GM19463 (cell line): ENCODE measurements at regions not wholly inside any gene's neighbourhood (a gene's known extent, or its start where the extent isn't known, plus 50 kb on each side); places are given as distances from the start of the nearest gene placed in this dataset.

Source experiments
- ATAC-seq: cut with Tn5 transposase; IDR thresholded peaks from one replicate; pipeline ENCODE4 v1.9.1; 2021; ENCODE audit warnings: mild to moderate bottlenecking, moderate library complexity; ENCODE audit not compliant: unreplicated experiment

DNA sequence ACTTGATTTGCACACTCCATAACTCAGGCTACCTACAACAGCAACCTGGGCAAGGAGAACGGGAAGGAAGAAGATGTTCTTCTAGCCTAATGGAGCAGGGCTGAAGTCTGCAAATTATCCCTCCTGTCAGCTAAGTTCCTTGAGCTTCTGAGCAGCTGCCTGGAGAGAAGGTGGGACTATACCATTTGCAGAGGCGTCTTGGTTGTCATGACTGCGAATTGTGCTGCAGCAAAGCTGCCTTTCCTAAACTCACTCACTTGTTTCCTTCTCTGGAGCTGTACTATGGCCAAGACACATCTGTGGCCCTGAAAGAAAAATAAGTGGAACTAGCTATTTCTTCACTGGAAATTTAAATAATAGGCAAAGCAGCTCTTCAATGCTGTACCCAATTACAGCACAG, 682.4 kb upstream of the GRIA3 start:
- ATAC-seq = no peak

DNA sequence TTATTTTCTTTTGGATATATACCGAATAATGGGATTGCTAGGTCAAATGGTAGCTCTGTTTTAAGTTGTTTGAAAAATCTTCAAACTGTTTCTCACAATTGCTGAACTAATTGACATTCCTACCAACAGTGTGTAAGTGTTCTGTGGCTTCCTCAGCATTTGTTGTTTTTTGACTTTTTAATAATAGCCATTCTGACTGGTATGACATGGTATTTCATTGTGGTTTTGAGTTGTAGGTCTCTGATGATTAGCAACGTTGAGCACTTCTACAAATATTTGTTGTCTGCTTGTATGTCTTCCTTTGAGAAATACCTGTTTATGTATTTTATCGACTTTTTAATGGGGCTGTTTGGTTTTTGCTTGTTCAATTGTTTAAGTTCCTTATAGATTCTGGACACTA, 680.1 kb upstream of the GRIA3 start:
- ATAC-seq = no peak

DNA sequence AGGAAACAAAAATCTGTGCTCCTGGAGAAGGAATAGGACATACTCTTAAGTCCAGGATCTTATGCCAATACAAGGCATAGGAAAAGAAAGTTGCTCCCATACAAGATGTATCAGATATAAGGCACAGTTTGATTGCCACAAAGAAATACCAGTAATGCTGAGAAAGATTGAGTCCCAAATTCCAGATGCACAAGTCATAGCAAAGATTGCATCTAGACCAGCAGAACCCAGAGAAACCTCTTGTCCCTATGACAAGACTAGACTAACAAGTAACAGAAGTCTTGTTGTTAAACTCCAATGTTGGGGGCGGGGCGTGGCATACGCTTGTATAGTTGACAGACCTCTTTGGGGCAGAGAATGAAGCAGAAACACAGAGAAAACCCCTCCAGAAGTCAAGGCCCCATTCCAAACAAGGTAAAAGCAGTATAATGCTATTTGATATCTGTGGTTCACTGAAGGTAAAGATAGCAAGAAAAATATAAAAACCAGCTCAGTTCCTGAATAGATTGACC, 671.5 kb upstream of the GRIA3 start:
- ATAC-seq = no peak

DNA sequence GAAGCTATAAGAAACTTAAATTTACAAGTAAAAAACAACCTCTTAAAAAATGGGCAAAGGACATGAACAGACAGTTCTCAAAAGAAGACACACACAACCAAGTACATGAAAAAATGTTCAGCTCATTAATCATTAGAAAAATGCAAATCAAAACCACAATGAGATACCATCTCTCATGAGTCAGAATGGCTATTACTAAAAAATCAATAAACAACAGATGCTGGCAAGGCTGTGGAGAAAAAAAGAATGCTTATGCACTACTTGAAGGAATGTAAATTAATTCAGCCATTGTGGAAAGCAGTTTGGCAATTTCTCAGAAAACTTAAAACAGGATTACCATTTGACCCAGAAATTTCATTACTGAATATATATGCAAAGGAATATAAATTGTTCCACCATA, 666.3 kb upstream of the GRIA3 start:
- no peak for ATAC-seq

DNA sequence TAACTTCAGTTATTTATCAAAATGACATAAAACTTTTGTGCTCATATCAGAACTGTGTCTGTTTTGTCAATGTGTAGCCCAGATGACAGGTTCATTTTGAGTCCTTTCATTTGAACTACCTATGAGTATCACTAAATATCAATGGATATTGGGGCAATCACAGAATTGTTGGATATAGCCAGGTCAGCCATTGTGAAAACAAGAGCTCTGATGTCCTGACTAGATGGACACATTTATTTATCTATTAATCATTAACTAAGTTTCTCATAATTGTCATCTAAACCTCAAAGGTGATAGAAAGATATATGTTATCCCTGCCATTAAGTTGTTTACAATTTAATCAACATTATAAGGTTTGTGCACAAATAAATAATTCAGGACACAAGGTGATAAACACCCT, 638.3 kb upstream of the GRIA3 start:
- ATAC-seq = no peak

DNA sequence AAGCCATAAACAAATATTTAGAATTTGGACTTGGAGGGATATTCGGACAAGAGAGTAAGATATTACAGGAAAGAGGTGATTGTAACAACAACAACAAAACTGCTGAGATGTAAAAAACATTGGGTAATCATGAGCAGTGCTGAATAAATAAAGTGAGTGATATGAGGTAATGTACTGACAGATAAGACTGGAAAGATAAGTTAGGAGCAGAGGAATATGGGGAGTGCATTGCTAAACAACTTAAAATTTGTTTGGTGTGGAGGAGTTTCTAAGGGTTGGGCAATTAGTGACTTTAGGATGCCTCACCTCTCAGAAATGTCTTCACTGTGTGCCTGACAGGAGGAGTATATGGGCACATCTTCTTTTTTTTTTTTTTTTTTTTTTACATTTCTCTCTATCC, 637.8 kb upstream of the GRIA3 start:
- no peak for ATAC-seq

DNA sequence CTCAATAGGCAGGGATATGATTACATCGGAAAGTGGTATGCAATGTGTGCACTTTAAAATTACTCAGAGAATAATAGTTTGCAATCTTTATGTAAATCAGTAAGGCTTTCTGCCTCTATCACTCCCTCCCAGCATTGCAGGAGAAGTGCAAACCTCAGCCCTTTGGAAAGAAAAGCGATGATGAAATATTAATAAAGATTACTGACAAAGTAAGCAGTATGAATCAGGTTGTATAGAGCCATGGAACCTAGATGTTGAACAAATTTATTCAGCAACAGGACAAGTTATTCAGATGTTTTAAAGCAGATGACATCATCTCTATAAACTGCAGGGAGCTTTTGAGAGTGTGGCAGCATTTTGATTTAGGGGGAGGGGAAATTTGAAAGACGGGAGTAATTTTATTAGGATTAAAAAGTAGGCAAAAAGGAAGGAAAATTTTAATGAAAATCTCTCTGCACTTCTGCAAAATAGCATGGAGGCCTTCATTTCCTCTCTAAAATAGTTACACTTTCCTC, 631.7 kb upstream of the GRIA3 start:
- ATAC-seq = no peak

DNA sequence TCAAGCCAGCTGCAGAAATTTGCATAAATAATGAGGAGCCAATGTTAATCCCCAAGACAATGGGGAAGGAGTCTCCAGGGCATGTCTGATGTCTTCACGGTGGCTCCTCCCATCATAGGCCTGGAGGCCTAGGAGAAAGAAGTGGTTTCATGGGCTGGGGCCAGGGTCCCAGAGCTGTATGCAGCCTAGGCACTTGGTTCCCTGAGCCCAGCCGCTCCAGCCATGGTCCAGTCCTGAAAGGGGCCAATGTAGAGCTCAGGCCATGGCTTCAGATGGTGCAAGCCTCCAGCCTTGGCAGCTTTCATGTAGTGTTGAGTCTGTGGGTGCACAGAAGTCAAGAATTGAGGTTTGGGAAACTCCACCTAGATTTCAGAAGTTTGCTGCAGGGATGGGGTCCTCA, 628.2 kb upstream of the GRIA3 start:
- no peak for ATAC-seq

DNA sequence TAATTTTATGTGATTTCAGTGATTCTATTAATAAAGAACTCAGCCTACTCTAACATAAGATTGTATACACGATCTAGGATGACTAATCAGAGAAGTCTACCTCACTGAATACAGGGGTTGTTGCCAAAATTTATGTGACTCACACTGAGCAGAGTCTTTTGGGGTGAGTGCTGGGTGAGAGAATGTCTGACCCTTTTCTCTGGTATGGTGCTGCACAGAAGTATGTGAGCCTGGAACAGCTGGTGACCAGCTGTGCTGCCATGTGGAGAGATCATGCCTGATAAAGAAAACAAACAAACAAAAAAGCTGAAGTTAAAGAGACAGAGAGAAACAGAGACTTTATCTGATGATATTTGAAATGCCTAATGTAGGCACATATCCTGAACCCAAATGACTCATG, 618.1 kb upstream of the GRIA3 start:
- no peak for ATAC-seq

DNA sequence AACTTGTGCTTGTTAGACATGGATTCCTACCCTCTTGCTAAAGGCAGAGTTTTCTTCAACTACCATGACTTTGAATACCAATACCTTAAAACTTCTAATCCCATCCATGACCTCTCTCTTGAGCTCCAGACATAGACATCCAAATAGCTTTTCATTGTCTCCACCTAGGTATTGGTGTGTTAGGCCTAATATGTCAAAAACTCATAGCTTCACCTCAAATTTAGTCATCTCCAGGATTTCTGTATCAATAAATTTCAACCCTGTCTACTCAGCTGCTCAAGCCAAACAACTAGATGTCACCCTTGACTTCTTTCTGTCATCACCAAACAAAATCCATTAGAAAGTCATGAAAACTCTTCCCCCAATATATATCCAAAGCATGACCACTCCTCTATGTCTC, 617.7 kb upstream of the GRIA3 start:
- no peak for ATAC-seq

DNA sequence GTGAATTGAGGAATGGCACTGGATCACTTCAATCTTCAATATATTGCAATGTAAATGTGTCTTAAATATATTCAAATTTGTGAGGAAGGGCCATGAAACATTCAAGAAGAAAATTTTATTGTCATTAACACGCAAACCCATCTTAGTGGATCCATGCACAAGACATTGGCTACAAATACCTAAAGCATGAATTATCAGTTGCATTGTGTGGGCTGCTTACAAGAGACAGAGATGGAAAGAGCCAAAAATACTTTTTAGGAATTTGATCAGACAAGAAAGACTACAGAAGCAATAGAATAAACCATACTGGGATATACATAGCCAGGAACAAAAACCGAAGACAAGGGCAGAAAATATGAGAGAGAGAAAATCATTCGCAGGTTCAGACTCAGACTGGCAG, 616.2 kb upstream of the GRIA3 start:
- ATAC-seq = no peak

DNA sequence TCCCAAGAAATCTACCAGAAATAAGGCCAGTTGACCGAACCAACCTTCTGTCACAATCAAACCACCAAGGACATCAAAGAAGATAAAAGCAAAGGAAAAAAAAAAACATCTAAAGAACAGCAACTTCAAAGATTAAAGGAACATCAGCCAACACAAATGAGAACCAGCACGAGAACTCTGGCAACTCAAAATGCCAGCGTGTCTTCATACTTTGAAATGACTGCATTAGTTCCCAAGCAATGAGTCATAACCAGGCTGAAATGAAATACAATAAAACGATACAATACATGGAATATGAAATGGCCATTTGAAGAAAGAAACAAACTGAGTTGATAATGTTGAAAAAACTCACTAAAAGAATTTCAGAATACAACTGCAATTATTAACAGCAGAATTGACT, 611.6 kb upstream of the GRIA3 start:
- no peak for ATAC-seq

DNA sequence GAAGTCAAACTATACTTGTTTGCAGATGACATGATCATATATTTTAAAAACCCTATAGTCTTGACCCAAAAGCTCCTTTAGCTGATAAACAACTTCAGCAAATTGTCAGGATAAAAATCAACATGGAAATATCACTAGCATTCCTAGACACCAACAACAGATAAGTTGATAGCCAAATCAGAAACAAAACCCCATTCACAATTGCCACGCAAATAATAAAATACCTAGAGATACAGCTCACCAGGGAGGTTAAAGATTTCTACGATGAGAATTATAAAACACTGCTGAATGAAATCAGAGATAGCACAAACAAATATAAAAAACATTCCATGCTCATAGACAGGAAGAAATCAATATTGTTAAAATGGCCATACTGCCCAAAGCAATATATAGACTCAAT, 605.0 kb upstream of the GRIA3 start:
- no peak for ATAC-seq

DNA sequence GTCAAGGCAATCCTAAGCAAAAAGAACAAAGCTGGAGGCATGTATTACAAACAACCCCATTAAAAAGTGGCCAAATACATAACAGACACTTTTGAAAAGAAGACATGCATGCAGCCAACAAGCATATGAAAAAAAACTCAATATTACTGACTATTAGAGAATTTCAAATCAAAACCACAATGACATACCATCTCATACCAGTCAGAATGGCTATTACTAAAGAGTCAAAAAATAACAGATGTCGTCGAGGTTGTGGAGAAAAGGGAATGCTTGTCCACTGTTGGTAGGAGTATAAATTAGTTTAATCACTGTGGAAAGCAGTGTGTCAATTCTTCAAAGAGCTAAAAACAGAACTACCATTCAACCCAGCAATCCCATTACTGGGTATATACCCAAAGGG, 604.6 kb upstream of the GRIA3 start:
- ATAC-seq = no peak

DNA sequence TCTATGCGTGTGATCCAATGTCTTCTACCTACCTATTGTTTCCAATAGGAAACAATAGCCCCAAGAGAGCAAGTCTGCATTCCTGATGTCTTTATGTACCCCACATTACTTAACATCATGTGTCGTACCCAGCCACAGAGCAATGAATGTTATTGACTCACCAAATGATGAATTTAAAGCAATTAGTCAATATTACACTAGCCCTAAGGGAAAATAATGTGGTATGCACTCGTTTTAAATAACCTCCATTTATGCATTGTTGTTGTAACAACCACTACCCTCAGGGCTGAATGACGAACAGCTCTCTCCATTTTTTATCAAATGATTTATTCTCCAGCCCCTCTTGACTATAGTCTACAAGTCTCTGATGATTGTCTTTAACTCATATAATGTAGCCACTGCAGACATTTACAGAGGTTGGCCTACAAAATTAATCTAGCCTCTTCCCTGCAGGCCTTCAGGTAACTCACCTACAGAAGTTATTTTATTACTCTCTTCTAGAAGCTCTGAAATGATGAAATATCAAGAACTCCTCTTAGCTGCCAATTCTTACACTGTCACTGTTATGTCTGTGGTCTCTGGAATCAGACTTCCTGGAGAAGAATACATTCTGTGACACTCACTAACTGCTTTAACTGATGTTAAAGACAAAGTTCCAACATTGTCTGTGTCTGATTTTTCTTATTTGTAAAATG, 601.7 kb upstream of the GRIA3 start:
- ATAC-seq = no peak

DNA sequence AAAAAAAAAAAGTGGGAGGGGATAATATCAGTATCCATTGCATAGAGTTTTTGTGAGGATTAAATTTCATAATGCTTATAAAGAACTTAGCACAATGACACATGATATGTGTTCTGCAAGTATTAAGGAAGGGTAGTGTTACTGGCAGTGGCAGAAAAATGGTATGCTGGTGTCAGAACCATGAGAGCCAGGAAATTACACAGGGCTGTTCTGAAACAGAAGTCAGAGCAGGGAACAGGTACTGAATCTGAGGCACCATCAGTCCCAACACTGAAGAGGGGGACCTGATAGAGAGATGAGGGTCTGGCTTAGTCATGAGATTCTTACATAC, 601.1 kb upstream of the GRIA3 start:
- ATAC-seq = no peak

DNA sequence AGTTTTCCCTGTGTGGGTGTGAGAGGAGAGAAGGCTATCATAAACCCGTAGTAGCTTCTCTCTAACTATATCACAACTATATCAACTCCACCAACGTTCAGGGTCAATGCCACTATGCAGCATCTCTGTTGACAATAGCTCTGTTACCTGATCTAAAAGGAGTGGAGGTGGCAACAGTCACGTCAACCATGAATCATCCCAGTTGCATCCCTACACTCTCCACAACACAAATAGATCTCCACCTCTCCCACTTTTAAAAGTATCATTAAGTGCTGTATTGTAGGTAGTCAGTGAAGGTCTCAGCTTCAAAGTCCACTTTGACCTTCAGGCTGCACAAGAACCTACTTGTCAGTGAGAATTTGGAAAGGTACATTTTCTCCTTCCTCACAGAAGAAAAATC, 600.5 kb upstream of the GRIA3 start:
- ATAC-seq = no peak

DNA sequence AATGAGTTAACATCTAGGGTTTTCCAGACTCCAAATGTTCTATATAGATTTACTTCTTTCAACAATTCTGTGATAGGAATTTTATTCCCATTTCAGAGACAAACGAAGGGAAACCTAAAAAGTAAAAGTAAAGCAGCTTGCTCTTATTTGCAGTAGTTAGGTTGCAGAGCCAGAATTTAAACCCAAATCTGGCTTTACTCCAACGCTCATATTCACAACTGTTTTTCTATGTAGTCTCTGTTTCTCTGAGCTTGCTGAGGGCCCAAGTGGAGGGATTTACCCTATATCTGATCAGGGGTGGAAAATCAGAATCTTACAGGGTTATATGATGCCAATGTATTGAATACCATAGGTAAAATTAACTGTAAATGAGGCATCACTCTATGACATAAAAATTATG, 599.1 kb upstream of the GRIA3 start:
- ATAC-seq = no peak

DNA sequence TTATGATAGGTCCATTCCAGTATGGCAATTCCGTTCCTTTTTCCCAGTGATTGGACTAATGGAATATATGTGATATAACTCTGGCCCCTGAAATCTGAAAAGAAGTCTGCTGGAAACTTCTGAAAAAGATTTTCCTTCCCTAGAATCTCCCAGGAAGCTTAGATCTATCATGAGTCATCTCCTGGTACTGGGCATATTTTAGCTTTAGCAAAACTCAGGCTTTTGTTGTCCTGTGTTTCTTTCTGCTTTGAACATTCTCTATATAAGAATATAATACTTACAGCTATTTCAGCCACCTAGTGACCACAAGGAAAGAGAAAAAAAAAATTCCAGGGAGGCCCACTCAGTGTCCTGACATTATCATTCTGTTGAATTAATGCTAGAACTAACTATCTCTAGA, 597.2 kb upstream of the GRIA3 start:
- ATAC-seq = no peak

DNA sequence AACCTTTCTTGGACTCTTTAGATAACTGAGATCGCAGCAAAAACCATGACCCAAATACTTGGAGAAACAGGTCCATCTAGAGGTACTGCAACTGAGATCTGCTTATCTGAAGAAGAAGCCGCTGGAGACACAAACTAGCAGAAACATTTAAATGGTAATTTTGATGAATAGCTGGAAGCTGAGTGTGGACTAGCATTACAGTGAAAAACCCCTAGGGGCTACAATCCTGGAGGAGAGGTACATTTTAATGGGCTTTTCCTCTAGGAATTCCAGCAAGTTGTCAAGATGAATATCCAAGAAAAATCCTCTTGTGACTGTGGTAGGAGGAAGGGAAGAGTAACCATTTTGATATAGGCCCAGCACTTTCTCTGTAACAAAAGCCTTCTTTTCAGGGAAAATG, 592.5 kb upstream of the GRIA3 start:
- ATAC-seq = no peak

DNA sequence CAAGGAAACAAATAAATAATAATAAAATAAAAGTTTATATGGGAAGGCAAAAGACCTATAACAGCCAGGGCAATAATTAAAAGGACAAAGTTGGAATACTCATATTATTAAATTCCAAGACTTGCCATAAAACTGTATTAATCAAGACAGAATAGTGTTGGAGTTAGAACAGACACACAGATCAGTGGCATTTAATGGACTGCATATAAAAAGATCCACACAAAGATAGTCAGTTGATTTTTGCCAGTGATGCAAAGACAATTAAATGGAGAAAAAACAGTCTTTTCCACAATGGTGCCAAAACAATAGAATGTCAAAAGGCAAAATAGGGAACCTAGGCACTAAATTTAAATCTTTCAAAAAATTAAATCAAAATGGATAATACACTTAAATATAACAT, 587.1 kb upstream of the GRIA3 start:
- ATAC-seq = no peak

DNA sequence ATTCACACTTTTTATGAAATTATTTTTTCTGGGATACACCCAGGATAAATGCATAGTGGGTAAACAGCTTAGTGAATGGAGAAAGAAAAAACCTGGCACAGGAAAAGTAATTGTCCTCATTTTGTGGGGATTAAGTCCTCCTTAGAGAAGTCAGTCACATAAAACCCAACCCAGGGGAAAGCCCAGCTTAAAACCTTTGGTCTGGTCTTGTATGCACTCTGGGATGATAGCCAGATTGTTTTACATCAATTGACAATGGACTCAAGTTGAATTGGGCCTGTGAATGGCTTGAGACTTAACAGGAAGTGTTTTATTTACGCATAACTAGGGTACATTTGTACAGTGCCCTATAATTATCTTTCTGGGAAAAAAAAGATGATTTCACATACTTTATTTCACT, 561.3 kb upstream of the GRIA3 start:
- no peak for ATAC-seq

DNA sequence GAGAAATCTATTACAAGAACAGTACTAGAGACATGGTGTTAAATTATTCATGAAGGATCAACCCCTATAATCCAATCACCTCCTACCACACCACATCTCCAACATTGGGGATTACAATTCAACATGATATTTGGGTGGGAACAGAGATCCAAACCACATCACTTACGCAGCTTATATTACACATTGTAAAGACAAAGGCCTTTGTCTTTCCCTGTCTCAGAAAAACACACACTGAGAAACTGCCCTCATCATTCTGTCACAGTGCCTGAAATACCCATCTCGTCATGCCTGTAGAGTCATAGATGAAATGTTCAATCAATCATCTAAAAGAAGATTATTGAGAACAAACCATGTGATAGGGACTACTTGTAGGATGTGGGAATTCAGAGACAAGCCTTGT, 558.8 kb upstream of the GRIA3 start:
- no peak for ATAC-seq
